GM18502 (cell line): ENCODE measurements at regions not wholly inside any gene's neighbourhood (a gene's known extent, or its start where the extent isn't known, plus 50 kb on each side); places are given as distances from the start of the nearest gene placed in this dataset.

Source experiments
- ATAC-seq: cut with Tn5 transposase; IDR thresholded peaks from one replicate; pipeline ENCODE4 v1.9.1; 2021; ENCODE audit warnings: mild to moderate bottlenecking; ENCODE audit not compliant: unreplicated experiment, poor library complexity

DNA sequence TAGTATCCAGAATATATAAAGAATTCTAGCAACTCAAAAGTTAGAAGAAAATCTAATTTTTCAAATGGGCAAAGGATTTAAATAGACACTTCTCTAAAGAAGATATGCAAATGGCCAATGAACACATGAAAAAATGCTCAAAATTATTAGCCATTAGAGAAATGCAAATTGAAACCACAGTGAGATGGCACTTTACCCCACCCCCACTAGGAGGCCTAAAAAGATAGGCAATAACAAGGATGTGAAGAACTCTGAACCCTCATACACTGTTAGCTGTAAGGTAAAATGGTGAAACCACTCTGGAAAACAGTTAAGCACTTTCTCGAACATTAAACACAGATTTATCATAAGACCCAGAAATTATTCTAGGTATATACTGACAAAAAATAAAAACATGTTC lies 71.4 kb upstream of the IRX6 start:
- no peak for ATAC-seq

DNA sequence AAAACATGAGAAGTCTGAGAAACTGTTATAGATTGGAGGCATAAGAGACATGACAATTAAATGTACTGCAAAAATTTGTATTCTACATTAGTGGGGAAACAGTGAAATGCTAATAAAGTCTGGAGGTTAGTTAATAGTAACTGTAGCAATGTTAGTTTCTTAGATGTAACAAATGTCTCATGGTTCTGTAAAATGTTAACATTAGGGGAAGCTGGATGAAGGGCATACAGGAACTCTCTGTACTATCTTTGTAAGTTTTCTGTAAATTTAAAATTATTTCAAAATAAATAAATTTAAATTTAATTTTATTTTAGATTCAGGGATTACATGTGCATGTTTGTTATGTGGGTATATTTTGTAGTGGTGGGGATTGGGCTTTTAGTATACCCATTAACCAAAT lies 70.0 kb upstream of the IRX6 start:
- no peak for ATAC-seq

DNA sequence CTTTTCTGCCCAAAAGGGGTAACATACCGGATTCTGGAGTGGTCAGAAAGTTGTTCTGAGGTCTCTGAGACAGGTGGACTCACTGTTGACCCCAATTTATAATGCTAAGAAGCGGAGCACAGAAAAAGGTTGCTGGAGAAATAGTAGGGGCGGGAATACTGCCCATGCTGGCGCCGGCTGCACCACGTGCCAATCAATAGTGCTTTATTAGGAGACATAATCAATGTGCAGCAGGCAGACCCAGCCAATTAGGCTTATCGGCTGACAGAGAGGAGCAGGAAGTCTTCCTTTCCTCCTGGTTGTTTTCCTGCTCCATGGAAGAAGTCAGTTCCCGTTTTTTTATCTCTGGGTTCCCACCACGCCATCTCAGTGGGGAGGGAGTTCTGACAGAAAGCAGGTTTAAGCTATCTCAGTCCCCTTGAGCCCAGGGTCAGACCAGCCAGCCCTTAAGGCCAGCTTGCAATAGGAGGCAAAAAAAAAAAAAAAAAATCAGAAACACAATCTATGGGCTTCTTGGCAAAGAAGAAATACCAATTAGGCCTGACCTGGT lies 68.2 kb upstream of the IRX6 start:
- ATAC-seq: no peak

DNA sequence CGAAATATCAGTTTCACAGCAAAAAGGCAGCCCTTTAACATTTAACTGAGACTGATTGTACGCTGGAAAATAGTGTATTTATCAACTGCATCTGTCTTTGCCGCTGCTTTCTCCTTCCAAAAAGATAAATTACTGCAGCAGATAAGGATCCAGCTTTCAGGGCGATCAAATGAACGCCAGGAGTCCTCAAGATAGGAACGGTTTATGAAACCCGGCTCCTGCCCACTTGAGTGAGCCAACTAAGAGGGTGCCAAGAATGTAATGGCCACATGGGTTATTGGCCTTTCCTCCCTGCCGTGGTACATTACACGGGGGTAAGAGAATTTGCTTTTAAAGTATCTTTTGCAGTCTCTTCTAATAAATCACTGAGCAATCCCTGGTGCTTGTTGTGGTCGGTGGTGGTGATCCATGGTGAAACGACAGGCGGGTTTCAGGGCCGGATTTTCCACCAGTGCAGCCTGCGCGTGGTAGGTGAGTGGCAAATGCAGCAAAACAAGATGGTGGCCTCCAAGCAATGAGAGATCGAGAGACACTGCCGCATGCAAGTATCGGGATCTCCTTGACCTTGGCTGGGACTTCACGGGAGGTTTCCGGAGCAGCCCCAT lies 67.5 kb upstream of the IRX6 start:
- no peak for ATAC-seq

DNA sequence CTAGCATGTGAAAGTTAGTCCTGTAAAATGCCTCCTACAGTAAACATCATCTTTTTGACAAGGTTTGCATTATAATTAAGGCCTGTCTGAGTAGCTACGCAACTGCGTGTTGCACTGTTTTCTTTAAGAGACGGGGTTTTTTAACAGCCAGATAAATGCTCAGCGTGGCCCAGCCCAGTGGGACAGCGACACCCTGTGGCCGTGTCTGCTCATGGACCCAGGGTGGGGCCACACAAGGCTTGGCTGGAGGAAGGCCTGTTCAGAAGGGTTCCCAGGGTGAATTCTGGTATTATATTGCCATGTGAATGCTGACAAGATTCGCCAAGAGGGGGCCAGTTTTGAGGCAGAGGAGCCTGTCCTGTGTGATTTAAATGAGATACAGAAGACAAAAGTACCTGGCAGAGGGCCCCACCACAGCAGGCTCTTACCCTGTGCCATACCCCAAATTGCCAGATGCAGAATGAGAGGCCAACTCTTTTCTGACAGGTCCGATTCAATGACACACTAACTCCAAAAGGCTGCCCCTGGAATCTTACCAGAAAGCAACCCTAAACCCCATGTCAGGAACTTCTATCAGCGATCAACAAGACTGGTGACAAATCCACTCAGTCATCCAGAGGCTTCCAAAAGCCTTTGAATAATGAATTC lies 65.9 kb upstream of the IRX6 start:
- peak; percentile 71 for ATAC-seq

DNA sequence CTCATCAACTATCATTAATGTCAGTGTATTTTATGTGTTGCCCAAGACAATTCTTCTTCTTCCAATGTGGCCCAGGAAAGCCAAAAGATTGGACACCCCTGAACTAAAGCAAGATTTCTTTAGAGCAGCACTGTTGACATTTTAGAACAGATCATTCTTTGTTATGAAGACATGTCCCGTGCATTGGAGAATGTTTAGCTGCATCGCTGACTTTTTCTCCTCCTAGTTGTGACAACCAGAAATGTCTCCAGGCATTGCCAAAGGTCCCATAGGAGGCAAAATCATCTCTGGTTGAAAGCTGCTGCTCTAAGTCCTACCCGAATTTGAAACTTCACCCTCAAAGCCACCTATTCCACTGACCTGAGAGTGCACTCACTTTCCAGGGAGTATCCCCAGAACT lies 62.7 kb upstream of the IRX6 start:
- no peak for ATAC-seq

DNA sequence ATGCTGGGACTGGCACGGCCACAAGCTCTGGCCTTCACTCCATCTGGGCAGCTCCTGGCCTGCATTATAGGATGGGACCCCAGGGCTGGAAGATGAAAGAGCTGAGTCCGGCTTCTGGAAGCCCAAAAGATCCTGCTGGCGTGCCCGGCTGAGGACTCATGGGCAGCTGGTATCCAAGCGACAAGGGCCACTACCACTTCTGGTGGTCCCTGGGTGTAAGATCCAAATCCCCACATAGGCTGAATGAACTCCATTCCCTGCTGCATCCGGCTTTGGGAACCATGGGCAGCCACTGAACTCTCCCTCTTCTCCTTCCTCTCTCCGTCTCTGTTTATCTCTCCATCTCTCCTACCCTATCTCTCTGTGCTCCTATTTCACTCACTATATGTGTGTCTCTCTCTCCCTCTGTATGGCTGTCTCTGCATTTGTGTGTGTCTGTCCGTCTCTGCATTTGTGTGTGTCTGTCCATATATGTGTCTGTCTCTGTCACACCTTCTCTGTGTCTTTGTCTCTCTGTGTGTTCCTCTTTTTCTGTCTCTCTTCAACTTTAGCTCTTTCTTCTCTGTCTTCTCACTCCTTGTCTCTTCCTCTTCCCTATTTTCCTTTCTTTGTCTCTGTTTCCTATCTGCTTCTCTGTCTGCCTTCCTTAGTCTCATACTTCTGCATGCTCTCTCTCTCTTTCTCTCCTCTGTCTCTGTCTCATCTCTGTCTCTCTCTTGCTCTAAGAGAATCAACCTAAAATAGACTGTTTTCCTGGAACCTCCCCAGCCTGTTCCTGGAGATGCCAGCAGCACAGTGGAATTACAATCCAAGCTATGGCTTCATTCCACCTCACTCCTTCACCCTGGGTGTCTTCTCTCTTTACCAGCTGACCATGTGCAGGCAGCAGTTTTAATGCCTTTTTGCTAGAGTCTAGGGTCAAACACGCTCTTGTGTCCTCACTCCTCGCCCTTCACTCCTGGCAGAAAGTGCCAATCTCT lies 60.4 kb upstream of the IRX6 start:
- no peak for ATAC-seq

DNA sequence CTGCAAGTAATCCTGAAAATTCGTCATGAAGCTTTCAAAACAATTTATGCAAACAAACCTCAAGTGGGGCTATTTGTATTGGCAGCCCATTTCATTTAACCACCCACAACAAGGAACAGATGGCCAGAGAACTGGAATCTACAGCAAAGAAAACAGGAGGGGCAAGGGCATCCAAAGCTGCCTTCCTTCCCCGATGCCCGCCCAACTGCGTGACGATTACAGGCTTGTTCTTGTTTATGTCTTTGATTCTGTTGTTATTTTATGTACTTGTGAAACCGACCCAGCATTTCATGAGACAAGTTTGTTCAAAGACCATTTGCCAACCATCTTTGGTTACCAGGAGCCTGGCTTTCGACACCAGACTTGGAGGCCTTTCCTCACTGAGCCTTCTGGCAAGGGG lies 59.1 kb upstream of the IRX6 start:
- no peak for ATAC-seq

DNA sequence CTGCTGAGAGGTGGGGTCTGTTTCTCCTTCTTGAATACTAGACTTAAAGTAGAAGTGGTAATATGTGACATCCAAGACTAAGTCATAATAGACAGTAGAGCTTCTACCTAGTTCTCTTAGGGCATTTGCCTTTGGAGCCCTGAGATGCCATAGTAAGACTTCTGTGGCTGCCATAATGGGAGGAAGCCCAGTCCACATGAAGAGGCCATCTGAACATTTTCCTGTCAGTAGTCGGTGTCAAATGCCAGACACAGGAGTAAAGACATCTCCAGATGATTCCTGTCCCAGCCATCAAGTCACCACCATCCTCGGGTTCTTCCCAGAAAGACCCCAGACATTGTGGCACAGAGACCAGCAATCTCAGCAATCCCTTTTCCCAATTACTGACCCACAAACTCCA lies 58.1 kb upstream of the IRX6 start:
- no peak for ATAC-seq

DNA sequence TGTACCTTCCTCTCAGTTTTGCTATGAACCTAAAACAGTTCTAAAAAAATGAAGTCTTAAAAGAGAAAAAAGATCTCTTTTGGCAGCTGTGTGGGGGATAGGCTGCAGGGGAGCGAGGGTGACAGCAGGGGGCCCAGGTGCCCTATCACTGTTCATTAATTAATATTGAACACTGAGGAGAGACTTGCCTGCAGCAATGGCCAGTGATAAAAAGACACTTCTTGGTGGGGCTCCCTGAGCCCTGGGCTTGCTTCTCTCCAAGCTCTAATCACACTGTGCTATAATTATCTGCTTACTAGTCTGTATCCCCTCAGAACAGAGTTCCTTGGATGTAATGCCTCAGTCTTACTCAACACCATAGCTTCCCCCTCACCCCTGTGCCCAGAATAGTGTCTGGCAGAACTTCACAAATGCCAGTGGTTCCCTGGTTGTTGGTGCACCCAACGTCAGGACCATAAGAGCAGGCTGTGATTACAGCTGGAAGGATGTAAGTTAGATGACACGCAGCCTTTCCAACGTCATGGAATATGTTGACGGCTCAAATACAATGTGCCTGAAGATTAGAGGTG lies 52.0 kb upstream of the IRX6 start:
- ATAC-seq: no peak

DNA sequence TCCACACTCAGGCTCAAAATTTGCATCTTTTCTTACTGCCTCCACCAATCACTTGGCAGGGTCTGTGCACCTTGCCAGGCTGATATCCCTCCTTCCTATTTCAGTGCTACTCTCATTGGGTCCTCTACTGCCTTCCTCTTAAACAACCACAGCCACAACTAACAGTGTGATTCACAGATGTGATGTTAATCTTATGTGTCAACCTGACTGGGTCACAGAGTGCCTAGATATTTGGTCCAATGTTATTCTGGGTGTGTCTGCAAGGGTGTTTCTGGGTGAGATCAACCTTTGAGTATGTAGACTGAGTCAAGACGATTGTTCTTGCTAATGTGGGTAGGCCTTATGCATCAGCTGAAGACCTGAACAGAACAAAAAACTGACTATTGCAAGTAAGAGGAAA lies 51.3 kb upstream of the IRX6 start:
- ATAC-seq: no peak

DNA sequence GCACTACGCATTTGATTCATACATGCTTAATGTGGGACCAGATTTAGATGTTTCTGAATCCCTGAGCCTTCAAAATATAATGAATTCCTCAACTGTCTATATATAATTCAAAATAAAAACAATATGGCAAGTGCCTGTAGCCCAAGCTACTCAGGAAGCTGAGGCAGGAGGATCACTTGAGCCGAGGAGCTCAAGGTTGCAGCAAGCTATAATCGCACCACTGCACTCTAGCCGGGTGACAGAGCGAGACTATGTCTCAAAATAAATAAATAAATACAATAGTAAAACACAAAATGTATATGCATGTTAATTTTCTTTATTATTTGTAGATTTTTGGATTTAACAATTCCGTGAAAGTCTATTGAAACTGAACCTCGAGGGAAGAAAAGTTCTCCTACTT lies 50.6 kb upstream of the IRX6 start:
- no peak for ATAC-seq

DNA sequence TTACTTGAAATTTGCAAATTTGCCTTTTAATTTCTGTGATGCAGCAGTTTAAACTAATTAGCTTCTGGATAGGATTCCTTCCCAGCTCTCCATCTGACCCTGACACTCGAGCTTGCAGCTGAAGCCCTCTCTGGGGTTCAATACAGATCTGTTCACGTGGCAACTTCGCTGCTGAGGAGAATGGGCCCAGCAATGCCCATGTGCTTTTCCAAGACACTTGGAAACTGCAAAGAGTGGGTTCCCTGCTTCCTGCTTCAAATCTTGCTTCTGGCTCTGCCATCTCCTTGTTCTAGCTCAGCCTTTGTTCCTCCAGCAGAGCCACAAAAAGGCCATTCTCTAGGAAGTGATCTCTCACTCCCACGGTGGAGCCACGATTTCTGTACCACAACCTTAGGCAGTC lies 50.0 kb upstream of the IRX6 start:
- no peak for ATAC-seq
